ENCODE measurements at regions not wholly inside any gene's neighbourhood (a gene's known extent, or its start where the extent isn't known, plus 50 kb on each side); places are given as distances from the start of the nearest gene placed in this dataset.

GRCh38 chr14:53807108-53807507 is 149.5 kb downstream of the BMP4 start:
- H3K14ac ChIP-seq (ENCODE audit: low read length in 2 of 2), result no peak overlapping the region
- H3K9me3 ChIP-seq (ENCODE audit: control insufficient read depth, low read length), result no peaks in the 10 kb centered on the region
- H3K27me3 ChIP-seq (ENCODE audit: control insufficient read depth in 1 of 2, insufficient read depth in 1 of 2, low read length in 2 of 2), result peaks cover 0 to 7% of the 10 kb centered on the region in 2 experiments
- no peak overlapping the region for H4K91ac ChIP-seq (ENCODE audit: low read length)
- no peak overlapping the region for H2BK120ac ChIP-seq (ENCODE audit: low read depth, low read length)
- no peak overlapping the region for H3K9ac ChIP-seq (ENCODE audit: low read length)
- WGBS, result 92% methylated on average over 1 of the region's 2 CpGs
- H3K4me1 ChIP-seq (ENCODE audit: control insufficient read depth, insufficient read depth, low read depth, low read length), result no peaks in the 10 kb centered on the region
- no peak overlapping the region for H2BK5ac ChIP-seq (ENCODE audit: low read depth, low read length, poor library complexity, severe bottlenecking)
- no peak overlapping the region for H4K8ac ChIP-seq (ENCODE audit: low read length)
- no peak overlapping the region for H3K23ac ChIP-seq (ENCODE audit: low read length in 2 of 2)
- no peak overlapping the region for H2BK15ac ChIP-seq (ENCODE audit: low read depth, poor library complexity, severe bottlenecking)
- no peak overlapping the region for H3K4me3 ChIP-seq (ENCODE audit: insufficient read depth in 1 of 2, low read depth in 1 of 2, low read length in 2 of 2)
- no peak overlapping the region for H3K18ac ChIP-seq (ENCODE audit: low read depth in 1 of 2, low read length in 2 of 2)
- H2BK12ac ChIP-seq (ENCODE audit: low read length in 2 of 2), result no peak overlapping the region
- no peaks in the 10 kb centered on the region for H3K79me1 ChIP-seq (replicated peaks; ENCODE audit: low read length, poor library complexity, severe bottlenecking)
- H3K36me3 ChIP-seq (ENCODE audit: control insufficient read depth in 1 of 2, insufficient read depth in 2 of 2, low read depth in 1 of 2, low read length in 2 of 2), result no peaks in the 10 kb centered on the region
- H3K4ac ChIP-seq (ENCODE audit: low read depth in 1 of 2, low read length in 2 of 2), result no peak overlapping the region
- H2AFZ ChIP-seq (ENCODE audit: low read depth, low read length), result no peak overlapping the region
- no peak for DNase-seq
- no peak overlapping the region for H2AK5ac ChIP-seq (ENCODE audit: low read length, severe bottlenecking)
- no peak overlapping the region for H3K4me2 ChIP-seq (ENCODE audit: low read length, poor library complexity, severe bottlenecking)
- no peak overlapping the region for H3K27ac ChIP-seq (ENCODE audit: low read length, poor library complexity, severe bottlenecking)

GRCh38 chr14:53796734-53797133 is 159.9 kb downstream of the BMP4 start:
- Histone ChIP-seq H3K4me3 (ENCODE audit: insufficient read depth in 1 of 2, low read depth in 1 of 2, low read length in 2 of 2) (no peak overlapping the region), H2BK5ac (ENCODE audit: low read depth, low read length, poor library complexity, severe bottlenecking) (no peak overlapping the region), H3K36me3 (ENCODE audit: control insufficient read depth in 1 of 2, insufficient read depth in 2 of 2, low read depth in 1 of 2, low read length in 2 of 2) (no peaks in the 10 kb centered on the region), H4K91ac (ENCODE audit: low read length) (no peak overlapping the region), H3K4ac (ENCODE audit: low read depth in 1 of 2, low read length in 2 of 2) (no peak overlapping the region), H3K9me3 (ENCODE audit: control insufficient read depth, low read length) (no peaks in the 10 kb centered on the region), H3K23ac (ENCODE audit: low read length in 2 of 2) (no peak overlapping the region), H3K4me2 (ENCODE audit: low read length, poor library complexity, severe bottlenecking) (no peak overlapping the region), H3K14ac (ENCODE audit: low read length in 2 of 2) (no peak overlapping the region), H2AFZ (ENCODE audit: low read depth, low read length) (no peak overlapping the region), H3K4me1 (ENCODE audit: control insufficient read depth, insufficient read depth, low read depth, low read length) (no peaks in the 10 kb centered on the region), H2BK15ac (ENCODE audit: low read depth, poor library complexity, severe bottlenecking) (no peak overlapping the region), H2AK5ac (ENCODE audit: low read length, severe bottlenecking) (no peak overlapping the region), H2BK120ac (ENCODE audit: low read depth, low read length) (no peak overlapping the region), H3K27ac (ENCODE audit: low read length, poor library complexity, severe bottlenecking) (no peak overlapping the region), H2BK12ac (ENCODE audit: low read length in 2 of 2) (no peak overlapping the region), H3K9ac (ENCODE audit: low read length) (no peak overlapping the region), H4K8ac (ENCODE audit: low read length) (no peak overlapping the region), H3K27me3 (ENCODE audit: control insufficient read depth in 1 of 2, insufficient read depth in 1 of 2, low read length in 2 of 2) (peaks cover 0 to 9% of the 10 kb centered on the region in 2 experiments), H3K79me1 (replicated peaks; ENCODE audit: low read length, poor library complexity, severe bottlenecking) (no peaks in the 10 kb centered on the region), H3K18ac (ENCODE audit: low read depth in 1 of 2, low read length in 2 of 2) (no peak overlapping the region)
- WGBS, result 97% methylated on average over 1 of the region's 1 CpG
- no peak for DNase-seq

- 56% methylated on average over 1 of the region's 2 CpGs for WGBS
- Histone ChIP-seq H3K4me2 (ENCODE audit: low read length, poor library complexity, severe bottlenecking) (no peak overlapping the region), H3K79me1 (replicated peaks; ENCODE audit: low read length, poor library complexity, severe bottlenecking) (no peaks in the 10 kb centered on the region)
These were observed 162.7 kb downstream of the BMP4 start for GRCh38 chr14:53793790-53794505.

GRCh38 chr14:53792909-53793308 is 163.7 kb downstream of the BMP4 start:
- Histone ChIP-seq H2AFZ (ENCODE audit: low read depth, low read length) (no peak overlapping the region), H3K79me1 (replicated peaks; ENCODE audit: low read length, poor library complexity, severe bottlenecking) (no peaks in the 10 kb centered on the region), H3K27me3 (ENCODE audit: control insufficient read depth in 1 of 2, insufficient read depth in 1 of 2, low read length in 2 of 2) (peaks cover 0 to 10% of the 10 kb centered on the region in 2 experiments), H3K36me3 (ENCODE audit: control insufficient read depth in 1 of 2, insufficient read depth in 2 of 2, low read depth in 1 of 2, low read length in 2 of 2) (no peaks in the 10 kb centered on the region), H3K4me1 (ENCODE audit: control insufficient read depth, insufficient read depth, low read depth, low read length) (no peaks in the 10 kb centered on the region), H2BK12ac (ENCODE audit: low read length in 2 of 2) (peak overlapping the region in 1 of 2 experiments; percentile 75), H3K9me3 (ENCODE audit: control insufficient read depth, low read length) (no peaks in the 10 kb centered on the region), H2AK5ac (ENCODE audit: low read length, severe bottlenecking) (peak overlapping the region; percentile 56), H2BK5ac (ENCODE audit: low read depth, low read length, poor library complexity, severe bottlenecking) (no peak overlapping the region), H3K9ac (ENCODE audit: low read length) (no peak overlapping the region), H3K4me2 (ENCODE audit: low read length, poor library complexity, severe bottlenecking) (no peak overlapping the region), H3K18ac (ENCODE audit: low read depth in 1 of 2, low read length in 2 of 2) (peak overlapping the region in 1 of 2 experiments; percentile 66), H4K8ac (ENCODE audit: low read length) (no peak overlapping the region), H2BK15ac (ENCODE audit: low read depth, poor library complexity, severe bottlenecking) (no peak overlapping the region), H3K4me3 (ENCODE audit: insufficient read depth in 1 of 2, low read depth in 1 of 2, low read length in 2 of 2) (no peak overlapping the region), H3K4ac (ENCODE audit: low read depth in 1 of 2, low read length in 2 of 2) (no peak overlapping the region), H4K91ac (ENCODE audit: low read length) (no peak overlapping the region), H3K27ac (ENCODE audit: low read length, poor library complexity, severe bottlenecking) (no peak overlapping the region), H3K23ac (ENCODE audit: low read length in 2 of 2) (no peak overlapping the region), H3K14ac (ENCODE audit: low read length in 2 of 2) (no peak overlapping the region), H2BK120ac (ENCODE audit: low read depth, low read length) (no peak overlapping the region)
- DNase-seq, result no peak
- WGBS, result 100% methylated on average over 1 of the region's 1 CpG

More at GRCh38 chr14:53793790-53794505, 162.7 kb downstream of the BMP4 start:
- Histone ChIP-seq H3K36me3 (ENCODE audit: control insufficient read depth in 1 of 2, insufficient read depth in 2 of 2, low read depth in 1 of 2, low read length in 2 of 2) (no peaks in the 10 kb centered on the region), H2AK5ac (ENCODE audit: low read length, severe bottlenecking) (no peak overlapping the region), H2AFZ (ENCODE audit: low read depth, low read length) (no peak overlapping the region), H3K4ac (ENCODE audit: low read depth in 1 of 2, low read length in 2 of 2) (no peak overlapping the region), H2BK12ac (ENCODE audit: low read length in 2 of 2) (no peak overlapping the region), H3K23ac (ENCODE audit: low read length in 2 of 2) (no peak overlapping the region), H3K9ac (ENCODE audit: low read length) (no peak overlapping the region), H3K4me1 (ENCODE audit: control insufficient read depth, insufficient read depth, low read depth, low read length) (no peaks in the 10 kb centered on the region), H3K27ac (ENCODE audit: low read length, poor library complexity, severe bottlenecking) (no peak overlapping the region), H3K27me3 (ENCODE audit: control insufficient read depth in 1 of 2, insufficient read depth in 1 of 2, low read length in 2 of 2) (peaks cover 0 to 9% of the 10 kb centered on the region in 2 experiments), H2BK15ac (ENCODE audit: low read depth, poor library complexity, severe bottlenecking) (no peak overlapping the region), H3K18ac (ENCODE audit: low read depth in 1 of 2, low read length in 2 of 2) (no peak overlapping the region), H2BK120ac (ENCODE audit: low read depth, low read length) (no peak overlapping the region), H3K4me3 (ENCODE audit: insufficient read depth in 1 of 2, low read depth in 1 of 2, low read length in 2 of 2) (no peak overlapping the region), H3K14ac (ENCODE audit: low read length in 2 of 2) (no peak overlapping the region), H3K9me3 (ENCODE audit: control insufficient read depth, low read length) (no peaks in the 10 kb centered on the region), H2BK5ac (ENCODE audit: low read depth, low read length, poor library complexity, severe bottlenecking) (no peak overlapping the region), H4K91ac (ENCODE audit: low read length) (no peak overlapping the region), H4K8ac (ENCODE audit: low read length) (no peak overlapping the region)
- peak; percentile 69 for DNase-seq
